Hematopoietic multipotent progenitor cell treated with erythropoietin and hydrocortisone succinate and interleukin-3 and kit ligand, for 15 days (in vitro differentiated cells): ENCODE measurements at regions not wholly inside any gene's neighbourhood (a gene's known extent, or its start where the extent isn't known, plus 50 kb on each side); places are given as distances from the start of the nearest gene placed in this dataset.
"Not testable (repeated sequence)": the region's sequence is repeated elsewhere in the genome, so short reads cannot be mapped to it uniquely, and the experiment has no call there.

ENCODE experiments used
- DNase-seq: peaks from one replicate; pipeline ENCODE4 v3.0.0-alpha.2; 2015; ENCODE audit warnings: low spot score

GRCh38 chr4:95898226-95898625, 58.3 kb downstream of the PDHA2 start:
- no peak for DNase-seq

DNA sequence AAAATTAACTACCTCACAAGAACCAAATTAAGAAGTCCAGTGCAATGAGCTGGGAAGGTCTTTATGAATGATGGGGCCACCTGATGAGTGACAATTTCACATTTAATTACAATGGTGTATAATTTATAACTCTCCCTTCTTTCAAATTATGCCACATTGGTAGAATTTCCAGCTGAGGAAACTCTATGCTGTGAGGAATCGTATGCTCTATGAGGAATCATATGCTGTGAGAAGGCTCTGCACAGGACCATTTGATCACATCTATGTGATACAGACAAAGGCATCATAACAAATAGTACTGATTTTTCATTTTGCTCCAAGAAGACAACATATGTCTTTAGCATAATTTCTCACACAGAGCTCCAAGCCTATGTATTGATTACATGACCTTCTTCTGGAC, 69.3 kb downstream of the PDHA2 start:
- no peak for DNase-seq

- no peak for DNase-seq
These were observed 70.9 kb downstream of the PDHA2 start for GRCh38 chr4:95910749-95911148.

GRCh38 chr4:95921470-95921869, 81.6 kb downstream of the PDHA2 start:
- no peak for DNase-seq

GRCh38 chr4:95929448-95930064, 89.7 kb downstream of the PDHA2 start:
- DNase-seq = no peak

- DNase-seq = no peak
These were observed 99.2 kb downstream of the PDHA2 start for GRCh38 chr4:95939141-95939540.

GRCh38 chr4:95949136-95949765, 109.4 kb downstream of the PDHA2 start:
- DNase-seq = no peak

GRCh38 chr4:95949808-95950207, 109.9 kb downstream of the PDHA2 start:
- DNase-seq = no peak

- DNase-seq = not testable (repeated sequence)
These were observed 112.6 kb downstream of the PDHA2 start for GRCh38 chr4:95952538-95952937.

DNA sequence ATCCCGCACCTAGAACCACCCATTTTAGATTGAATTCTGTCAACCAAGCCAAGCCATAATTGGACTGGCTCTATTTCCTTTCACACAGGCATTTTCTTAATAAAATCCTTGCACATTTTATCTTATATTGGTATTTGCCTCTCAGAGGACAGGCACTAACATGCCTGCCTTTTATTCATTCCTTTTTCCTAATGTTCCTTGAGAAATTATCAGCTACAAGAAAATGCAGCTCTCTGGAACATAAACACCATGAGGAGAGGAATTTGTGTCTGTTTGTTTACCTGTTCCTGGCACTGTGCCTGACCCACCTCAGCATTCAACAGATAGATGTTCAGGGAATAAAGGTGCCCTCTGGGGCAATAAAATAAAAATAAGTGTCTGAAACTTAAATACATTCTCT, 116.2 kb downstream of the PDHA2 start:
- DNase-seq = no peak

DNA sequence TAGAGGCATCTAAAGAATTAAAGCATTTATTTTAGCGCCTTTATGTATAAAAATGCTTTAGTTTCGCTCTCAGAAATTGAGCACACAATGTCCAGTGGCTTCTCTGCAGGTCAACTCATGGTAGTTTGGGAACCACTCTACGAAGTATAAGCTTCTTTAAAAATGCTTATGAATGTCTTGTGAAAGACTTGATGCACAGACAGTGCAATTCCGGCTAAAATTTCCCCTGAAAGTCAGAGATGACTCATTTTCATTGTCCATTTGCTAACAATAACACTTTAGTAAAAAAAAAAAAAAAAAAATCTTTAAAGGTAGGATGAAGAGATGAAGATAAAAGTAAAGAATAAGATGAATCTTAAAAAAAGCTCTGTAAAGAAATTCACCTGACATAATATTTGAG, 117.2 kb downstream of the PDHA2 start:
- no peak for DNase-seq

GRCh38 chr4:95957759-95958158, 117.9 kb downstream of the PDHA2 start:
- DNase-seq = no peak

GRCh38 chr4:95959182-95959581, 119.3 kb downstream of the PDHA2 start:
- no peak for DNase-seq

DNA sequence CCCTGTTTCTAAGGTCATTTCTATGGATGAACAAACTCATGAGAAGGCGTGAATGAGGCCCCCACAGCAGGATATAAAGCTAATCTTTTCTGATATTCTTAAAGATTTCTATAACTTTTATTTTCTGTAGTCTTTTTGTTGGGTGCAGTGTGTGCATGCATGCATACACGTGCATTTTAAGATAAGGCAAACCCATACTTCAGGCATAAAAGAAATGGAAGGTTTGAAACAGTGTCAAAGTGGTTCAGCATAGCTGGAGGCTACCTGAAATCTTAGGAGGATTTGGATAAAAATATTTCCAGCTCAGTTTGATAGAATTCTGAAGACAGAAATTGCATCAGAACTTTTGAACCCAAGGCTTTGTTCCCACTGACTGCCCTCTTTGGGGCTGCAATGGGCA, 119.7 kb downstream of the PDHA2 start:
- no peak for DNase-seq

DNA sequence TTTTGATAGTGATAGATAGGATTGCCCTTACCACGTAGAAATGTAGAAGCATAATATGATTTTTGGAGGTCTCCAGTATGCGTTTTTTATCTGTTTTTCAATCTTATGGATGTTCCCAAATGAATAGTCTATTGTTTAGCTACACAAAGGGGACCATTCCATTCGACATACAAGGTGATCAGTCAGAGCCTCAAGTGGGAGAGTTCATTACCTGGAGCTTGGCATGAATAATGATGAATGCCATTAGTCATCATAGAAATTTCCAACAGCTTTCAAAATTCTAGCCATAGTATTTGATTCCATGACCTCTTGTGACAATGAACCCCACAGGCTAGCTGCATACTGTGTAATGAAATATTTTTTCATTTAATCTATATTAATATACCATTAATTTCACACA, 123.6 kb downstream of the PDHA2 start:
- no peak for DNase-seq

DNA sequence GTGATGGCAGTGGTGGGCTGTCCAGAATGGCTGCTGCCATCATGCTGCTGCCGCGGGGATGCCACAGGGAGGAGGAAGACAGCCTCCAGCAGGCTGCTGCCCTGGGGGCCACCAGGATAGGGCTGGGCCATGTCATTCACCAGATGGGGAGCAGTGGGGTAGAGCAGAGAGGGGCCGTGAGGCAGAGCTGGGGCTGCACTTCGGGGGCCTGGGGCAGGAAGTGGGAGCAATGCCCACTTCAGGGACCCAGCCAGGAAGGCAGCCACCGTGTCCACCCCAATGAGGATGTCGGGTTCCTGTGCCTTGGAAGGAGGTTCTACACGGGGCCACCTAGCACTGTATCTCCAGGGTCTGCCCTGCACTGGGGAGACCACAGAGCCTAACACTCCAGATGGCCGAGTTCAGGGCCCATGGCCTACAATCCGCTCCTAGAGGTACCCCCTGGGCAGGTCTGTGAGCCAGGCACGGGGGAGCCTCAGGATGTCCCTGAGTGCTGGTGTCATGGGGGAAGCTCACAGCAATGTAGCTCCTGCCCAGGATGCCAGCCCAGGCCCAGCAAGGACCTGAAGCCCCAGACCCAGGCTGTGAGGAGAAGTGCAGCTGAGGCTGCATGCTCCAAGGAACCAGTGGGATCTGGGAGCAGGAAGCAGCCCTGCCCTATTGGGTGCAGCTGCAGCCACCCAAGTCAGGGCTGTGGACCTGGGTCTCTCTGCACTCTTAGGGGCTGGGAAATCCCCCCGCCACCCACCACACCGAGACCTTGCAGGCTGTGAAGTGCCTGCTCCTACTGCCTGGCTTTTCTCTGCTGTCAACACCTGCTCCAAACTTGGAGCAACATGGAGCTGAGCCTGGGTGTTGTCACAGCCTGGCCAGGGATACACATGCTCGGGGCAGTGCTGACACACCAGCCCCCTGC, 140.3 kb downstream of the PDHA2 start:
- no peak for DNase-seq

DNA sequence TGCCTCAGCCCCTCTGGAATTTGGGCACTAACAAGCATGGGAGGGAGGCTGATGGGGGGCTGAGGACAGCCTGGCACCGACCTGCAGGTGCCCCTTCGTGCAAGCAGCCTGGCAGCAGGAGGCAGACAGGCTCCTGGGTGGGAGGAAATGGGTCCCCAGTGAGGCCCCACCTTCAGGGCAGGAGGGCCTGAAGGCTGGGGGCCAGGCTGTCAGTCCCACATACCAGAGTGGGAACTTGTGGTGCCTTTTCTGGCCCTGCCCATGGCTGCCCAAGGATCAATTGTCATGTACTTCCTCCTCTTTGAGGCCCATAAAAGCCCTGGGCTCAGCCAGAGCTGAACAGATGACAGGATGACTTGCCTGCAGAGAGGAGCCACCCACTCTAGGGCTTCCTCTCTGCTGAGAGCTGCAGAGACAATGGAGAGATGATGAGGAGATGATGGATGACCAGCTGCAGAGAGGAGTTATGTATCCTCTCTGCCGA, 141.0 kb downstream of the PDHA2 start:
- DNase-seq = no peak

DNA sequence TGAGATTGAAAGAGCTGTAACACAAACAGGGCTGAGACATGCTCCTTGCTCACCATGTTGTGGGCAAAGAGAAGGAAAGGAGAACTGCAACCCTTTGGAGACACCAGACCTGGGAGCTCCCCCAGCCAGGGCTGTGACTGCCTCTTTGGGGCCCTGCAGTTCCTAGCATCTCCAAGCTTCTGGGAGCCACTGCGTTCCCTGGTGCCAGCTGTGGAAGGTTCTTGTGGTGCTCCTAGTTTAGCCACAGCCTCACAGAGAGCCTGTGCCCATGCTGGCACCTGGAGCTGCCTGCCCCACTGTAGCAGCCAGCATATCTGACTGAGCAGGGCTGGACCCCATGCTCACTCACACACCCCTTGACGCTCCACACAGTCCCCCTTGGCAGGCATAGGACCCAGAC, 141.7 kb downstream of the PDHA2 start:
- no peak for DNase-seq

DNA sequence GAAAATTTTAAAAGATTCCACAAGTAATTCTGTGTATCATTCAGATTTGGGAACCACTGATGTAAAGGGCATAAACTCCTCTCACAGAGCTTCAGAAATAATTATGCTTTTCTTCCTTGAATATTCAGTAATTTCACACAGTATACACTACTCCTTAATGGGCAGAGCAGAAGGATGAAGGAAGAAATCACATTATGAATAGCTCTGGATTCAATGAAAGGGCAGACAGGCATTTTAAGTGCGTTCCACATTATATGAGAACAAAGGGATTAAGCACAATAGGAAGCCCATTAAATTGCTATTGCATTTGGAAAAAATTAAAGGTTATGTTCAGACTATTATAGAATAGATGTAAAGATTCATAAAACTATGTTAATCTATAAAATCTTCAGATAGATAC, 142.6 kb downstream of the PDHA2 start:
- no peak for DNase-seq

GRCh38 chr4:95984081-95984480, 144.2 kb downstream of the PDHA2 start:
- no peak for DNase-seq

DNA sequence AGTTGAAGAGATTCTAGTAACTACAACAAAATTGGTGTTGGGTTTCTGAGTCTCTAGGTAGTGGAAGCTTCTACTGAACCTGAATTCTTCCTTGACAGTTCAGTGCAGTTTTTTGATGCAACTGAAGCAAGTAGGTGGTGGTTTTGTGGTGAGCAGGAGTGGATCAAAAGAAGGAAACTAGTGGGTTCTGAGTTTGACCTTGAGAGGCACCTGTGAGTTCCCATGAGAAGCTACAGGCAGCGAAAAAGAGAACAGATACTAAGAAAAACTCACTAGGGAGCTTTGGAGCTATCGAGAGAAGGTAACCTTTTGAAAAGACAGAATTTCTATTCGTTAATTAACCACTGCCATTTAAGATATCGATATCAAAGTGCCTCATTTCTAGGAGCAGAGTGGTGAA, 145.2 kb downstream of the PDHA2 start:
- DNase-seq = no peak

DNA sequence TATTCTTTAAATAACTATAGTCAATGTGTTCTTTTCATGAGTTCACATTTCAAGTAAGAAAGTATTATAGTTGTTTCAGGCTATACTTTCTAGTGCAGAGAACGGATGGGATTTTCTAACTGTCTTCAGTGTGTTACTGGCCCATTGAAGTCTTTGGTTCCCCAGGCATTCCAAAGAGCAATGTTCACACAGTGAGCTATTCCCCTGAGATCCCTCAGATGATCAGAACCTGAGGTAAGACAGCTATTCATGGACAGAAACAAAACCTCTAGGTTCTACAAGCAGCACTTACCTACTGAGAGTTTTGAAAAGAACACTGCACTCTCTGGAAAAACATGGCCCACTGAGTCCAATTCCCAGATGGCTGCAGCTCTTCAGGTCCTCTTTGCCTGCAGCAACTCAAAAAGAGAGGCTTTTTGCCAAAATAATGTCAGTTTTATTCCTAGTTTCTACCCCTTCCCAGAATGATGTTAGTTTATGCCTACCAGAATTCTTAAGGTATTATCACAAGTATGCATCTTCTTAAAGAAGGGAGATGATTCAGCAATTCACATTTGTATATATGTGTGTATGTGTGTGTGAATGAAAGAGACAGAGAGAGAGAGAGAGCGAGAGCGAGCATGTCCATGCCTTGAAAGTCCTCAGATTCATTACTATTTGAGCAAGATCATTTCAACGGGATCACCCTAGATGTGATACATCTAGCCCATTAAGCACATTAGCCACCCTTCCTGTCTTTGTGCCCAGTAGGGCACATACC, 146.1 kb downstream of the PDHA2 start:
- no peak for DNase-seq
